HG03175 (cell line): ENCODE measurements at regions not wholly inside any gene's neighbourhood (a gene's known extent, or its start where the extent isn't known, plus 50 kb on each side); places are given as distances from the start of the nearest gene placed in this dataset.
"Not testable (repeated sequence)": the region's sequence is repeated elsewhere in the genome, so short reads cannot be mapped to it uniquely, and the experiment has no call there.

Experiments
- ATAC-seq: cut with Tn5 transposase; IDR thresholded peaks from one replicate; pipeline ENCODE4 v1.9.1; 2021; ENCODE audit warnings: mild to moderate bottlenecking, moderate library complexity; ENCODE audit not compliant: unreplicated experiment

- not testable (repeated sequence) for ATAC-seq
These were observed 703.3 kb downstream of the TTLL7 start for GRCh38 chr1:83295594-83295993.

GRCh38 chr1:83287391-83287790, 711.5 kb downstream of the TTLL7 start:
- ATAC-seq, result not testable (repeated sequence)

- not testable (repeated sequence) for ATAC-seq
These were observed 724.3 kb downstream of the TTLL7 start for GRCh38 chr1:83274656-83275055.

- ATAC-seq, result not testable (repeated sequence)
These were observed 726.4 kb downstream of the TTLL7 start for GRCh38 chr1:83272484-83272883.

GRCh38 chr1:83271834-83272233, 727.1 kb downstream of the TTLL7 start:
- not testable (repeated sequence) for ATAC-seq

- ATAC-seq, result peak; percentile 59
These were observed 728.1 kb downstream of the TTLL7 start for GRCh38 chr1:83270801-83271200.

GRCh38 chr1:83263808-83264207, 735.1 kb downstream of the TTLL7 start:
- ATAC-seq, result not testable (repeated sequence)

- not testable (repeated sequence) for ATAC-seq
These were observed 747.2 kb downstream of the TTLL7 start for GRCh38 chr1:83251687-83252086.

GRCh38 chr1:83246780-83247179, 752.2 kb downstream of the TTLL7 start:
- not testable (repeated sequence) for ATAC-seq

- ATAC-seq, result not testable (repeated sequence)
These were observed 754.1 kb downstream of the TTLL7 start for GRCh38 chr1:83244832-83245231.

GRCh38 chr1:83239568-83239967, 759.4 kb downstream of the TTLL7 start:
- ATAC-seq, result not testable (repeated sequence)

- not testable (repeated sequence) for ATAC-seq
These were observed 760.3 kb downstream of the TTLL7 start for GRCh38 chr1:83238654-83239053.

- not testable (repeated sequence) for ATAC-seq
These were observed 779.1 kb downstream of the TTLL7 start for GRCh38 chr1:83219788-83220187.

- ATAC-seq, result not testable (repeated sequence)
These were observed 780.8 kb downstream of the TTLL7 start for GRCh38 chr1:83218036-83218716.

GRCh38 chr1:83214317-83214716, 784.6 kb downstream of the TTLL7 start:
- not testable (repeated sequence) for ATAC-seq

- ATAC-seq, result not testable (repeated sequence)
These were observed 785.3 kb downstream of the TTLL7 start for GRCh38 chr1:83213648-83214047.

- ATAC-seq, result not testable (repeated sequence)
These were observed 786.9 kb downstream of the TTLL7 start for GRCh38 chr1:83212033-83212432.

- ATAC-seq, result not testable (repeated sequence)
These were observed 790.4 kb downstream of the TTLL7 start for GRCh38 chr1:83208540-83208939.

- ATAC-seq, result not testable (repeated sequence)
These were observed 804.3 kb downstream of the TTLL7 start for GRCh38 chr1:83194610-83195009.

GRCh38 chr1:83182033-83182728, 816.8 kb downstream of the TTLL7 start:
- ATAC-seq, result not testable (repeated sequence)

- not testable (repeated sequence) for ATAC-seq
These were observed 818.3 kb downstream of the TTLL7 start for GRCh38 chr1:83180621-83181020.

GRCh38 chr1:83167634-83168033, 831.3 kb downstream of the TTLL7 start:
- ATAC-seq, result not testable (repeated sequence)
